Adrenal gland (tissue), 9 donors: ENCODE measurements at regions not wholly inside any gene's neighbourhood (a gene's known extent, or its start where the extent isn't known, plus 50 kb on each side); places are given as distances from the start of the nearest gene placed in this dataset.

ENCODE experiments used
- DNase-seq, 7 donors: peaks; one replicate each; pipeline ENCODE4 v3.0.0-alpha.2; 2019 to 2020
- H3K27ac ChIP-seq, 5 donors: fragments of 200-600 bp; sonication (generic) in 4 of 5; 1 replicate in 3 of 5; 2 replicates in 2 of 5; pipeline versions ENCODE4 v1.5.1 to v1.8.0; 2016 to 2020; ENCODE audit warnings: mild to moderate bottlenecking in 1 of 5
- H3K27me3 ChIP-seq: fragments of 200-600 bp; 2 replicates; pipeline ENCODE4 v1.8.0; 2021
- H3K36me3 ChIP-seq, 2 donors: fragments of 200-600 bp; replicated peaks in 1 of 2; 1 replicate in 1 of 2; 2 replicates in 1 of 2; pipeline versions ENCODE4 v1.5.1 to v1.8.0; 2018 to 2022
- H3K4me1 ChIP-seq, 2 donors: fragments of 200-600 bp; replicated peaks in 1 of 2; 1 replicate in 1 of 2; 2 replicates in 1 of 2; pipeline versions ENCODE4 v1.5.1 to v1.8.0; 2018 to 2021
- H3K4me3 ChIP-seq, 4 donors: fragments of 200-600 bp; sonication (generic) in 3 of 4; one replicate each; pipeline ENCODE4 v1.5.1; 2016 to 2018
- H3K9me3 ChIP-seq, 3 donors: fragments of 200-600 bp; sonication (generic) in 1 of 3; replicated peaks in 1 of 3; 1 replicate in 2 of 3; 2 replicates in 1 of 3; pipeline versions ENCODE4 v1.5.1 to v1.8.0; 2016 to 2021
- CTCF ChIP-seq, 6 experiments: fragments of 450-650 bp in 4 of 6; fragments of 200-600 bp in 2 of 6; sonication (generic) in 1 of 6; IDR thresholded peaks; 1 replicate in 5 of 6; 2 replicates in 1 of 6; pipeline versions ENCODE4 v1.5.1 to v1.8.0; 2016 to 2021; ENCODE audit warnings: antibody characterized with exemption in 6 of 6, mild to moderate bottlenecking in 2 of 6, moderate library complexity in 1 of 6
- POLR2A ChIP-seq, 2 donors: fragments of 450-650 bp; IDR thresholded peaks; one replicate each; pipeline ENCODE4 v1.6.1; 2017; ENCODE audit warnings: antibody characterized with exemption in 2 of 2, mild to moderate bottlenecking in 2 of 2, moderate library complexity in 1 of 2
- WGBS, 4 donors: extraction: QIAGEN DNeasy Blood & Tissue Kit in 2 of 4; methylation state at CpG; one replicate each; pipeline versions ENCODE4 v1.1.5 to v1.1.7; 2013 to 2017; 5-methylcytosine and 5-hydroxymethylcytosine counted together
- intact Hi-C, 2 donors: fragments of 100-400 bp; cut with DNase I; formaldehyde crosslinking; loops; one replicate each; pipeline versions ENCODE4 v1.14.1 to v1.15.0; 2022 to 2023
- donor health status: healthy with polysubstance abuse.
- donor health status: Bipolar disorder and iron deficiency.
- donor health status: DM: yes; HTN: yes; CAD: no.
- donor health status: DM: no; HTN: no; CAD: no.
- donor health status: DM: no; HTN: no; CAD: no.

- no peak for DNase-seq
- Histone ChIP-seq H3K4me3 (no peak overlapping the region), H3K27ac (no peak overlapping the region), H3K36me3 (no peaks in the 10 kb centered on the region), H3K4me1 (no peaks in the 10 kb centered on the region), H3K9me3 (no peaks in the 10 kb centered on the region), H3K27me3 (no peaks in the 10 kb centered on the region)
- TF ChIP-seq CTCF (IDR thresholded peaks at IDR 0.05) = no peak
- no peak for TF ChIP-seq POLR2A (IDR thresholded peaks at IDR 0.05)
- 78 to 86% (median 79%) methylated on average over 5 of the region's 5 CpGs for WGBS, 4 donors
- intact Hi-C loops = no loop called here
Measured at GRCh38 chr4:129531253-129531652, 435.3 kb downstream of the C4orf33 start.

- TF ChIP-seq POLR2A (IDR thresholded peaks at IDR 0.05) (no peak), CTCF (IDR thresholded peaks at IDR 0.05) (no peak)
- WGBS, 4 donors = 52 to 84% (median 63%) methylated on average over 1 of the region's 1 CpG
- DNase-seq = no peak
Measured at GRCh38 chr4:129532573-129532972, 436.6 kb downstream of the C4orf33 start.

GRCh38 chr4:129543299-129543698, 447.3 kb downstream of the C4orf33 start:
- intact Hi-C loops = no loop called here
- H3K27ac ChIP-seq = no peak overlapping the region
- no peaks in the 10 kb centered on the region for H3K9me3 ChIP-seq
- no peak for DNase-seq
- H3K4me3 ChIP-seq = no peak overlapping the region
- no peaks in the 10 kb centered on the region for H3K27me3 ChIP-seq
- no peaks in the 10 kb centered on the region for H3K4me1 ChIP-seq
- H3K36me3 ChIP-seq = no peaks in the 10 kb centered on the region
- TF ChIP-seq CTCF (IDR thresholded peaks at IDR 0.05) (no peak), POLR2A (IDR thresholded peaks at IDR 0.05) (no peak)

More at GRCh38 chr4:129532573-129532972, 436.6 kb downstream of the C4orf33 start:
- Histone ChIP-seq H3K27ac (no peak overlapping the region), H3K9me3 (no peaks in the 10 kb centered on the region), H3K27me3 (no peaks in the 10 kb centered on the region), H3K36me3 (no peaks in the 10 kb centered on the region), H3K4me3 (no peak overlapping the region), H3K4me1 (no peaks in the 10 kb centered on the region)
- intact Hi-C loops = no loop called here

- Histone ChIP-seq H3K4me1 (no peaks in the 10 kb centered on the region), H3K36me3 (no peaks in the 10 kb centered on the region), H3K27ac (peak overlapping the region in 1 of 5 donors; percentile 28), H3K9me3 (no peaks in the 10 kb centered on the region), H3K27me3 (no peaks in the 10 kb centered on the region), H3K4me3 (no peak overlapping the region)
- WGBS, 4 donors = 27 to 46% (median 34%) methylated on average over 5 of the region's 5 CpGs
- peak; percentile 48 to 88 (median 73) for DNase-seq
- intact Hi-C loops = no loop called here
- TF ChIP-seq CTCF (IDR thresholded peaks at IDR 0.05) = no peak
Measured at GRCh38 chr4:129545599-129546278, 449.8 kb downstream of the C4orf33 start.
